Activated B cell treated with CpG ODN at 0.5 μM for 24 hours (primary cell): ENCODE measurements at regions not wholly inside any gene's neighbourhood (a gene's known extent, or its start where the extent isn't known, plus 50 kb on each side); places are given as distances from the start of the nearest gene placed in this dataset.

Experiments
- ATAC-seq: fragments of 200-7000 bp; cut with Tn5 transposase; one replicate; pipeline ENCODE4 v1.10.0; 2021; ENCODE audit warnings: low read depth, mild to moderate bottlenecking, moderate library complexity
- CTCF ChIA-PET: fragments of 350-600 bp; sonication (Branson Sonifier 250); formaldehyde crosslinking; loops from one replicate; lab custom pipeline; 2021; ENCODE audit warnings: antibody characterized with exemption; lab: Charles Lee
- POLR2A ChIA-PET: fragments of 350-600 bp; sonication (Branson Sonifier 250); formaldehyde crosslinking; loops from one replicate; lab custom pipeline; 2021; ENCODE audit warnings: antibody characterized with exemption; lab: Charles Lee
- DNase-seq: peaks from one replicate; pipeline ENCODE4 v3.0.0; 2022
- H3K27ac Mint-ChIP-seq: one replicate; pipeline ENCODE4 v1.8.0; 2020; ENCODE audit warnings: mixed read lengths
- H3K27me3 Mint-ChIP-seq: one replicate; pipeline ENCODE4 v1.8.0; 2021; ENCODE audit warnings: mixed read lengths
- H3K36me3 Mint-ChIP-seq: one replicate; pipeline ENCODE4 v1.8.0; 2021; ENCODE audit warnings: low read depth, mixed read lengths
- H3K4me1 Mint-ChIP-seq: one replicate; pipeline ENCODE4 v1.8.0; 2021; ENCODE audit warnings: mixed read lengths
- H3K4me3 Mint-ChIP-seq: one replicate; pipeline ENCODE4 v1.8.0; 2020; ENCODE audit warnings: mild to moderate bottlenecking, mixed read lengths
- H3K9me3 Mint-ChIP-seq: one replicate; pipeline ENCODE4 v1.8.0; 2020; ENCODE audit warnings: mixed read lengths
- intact Hi-C: fragments of 100-400 bp; cut with micrococcal nuclease; formaldehyde crosslinking; loops from one replicate; pipeline ENCODE4 v1.15.1; 2024
- TF ChIP-seq, protein P1 (sequence below): fragments of 200-600 bp; IDR thresholded peaks from one replicate; pipeline ENCODE4 v1.8.0; 2022; ENCODE audit warnings: antibody characterized with exemption, mild to moderate bottlenecking

GRCh38 chr15:99443056-99443756 is 122.6 kb upstream of the MEF2A start:
- no peak overlapping the region for H3K27ac Mint-ChIP-seq
- ChIA-PET CTCF (no interaction called here), POLR2A (interaction anchor here (1.0 to 1.4 kb wide), 5 partner anchors 10 to 121 kb away, joined by 3 to 6 read pairs (median 3); no protein-coding TSS in a partner anchor)
- no peaks in the 10 kb centered on the region for H3K36me3 Mint-ChIP-seq
- DNase-seq (peak; percentile 10), ATAC-seq (peak; percentile 4)
- peak overlapping the region; percentile 53 for H3K4me3 Mint-ChIP-seq
- no peaks in the 10 kb centered on the region for H3K27me3 Mint-ChIP-seq
- TF ChIP-seq, protein P1, sequence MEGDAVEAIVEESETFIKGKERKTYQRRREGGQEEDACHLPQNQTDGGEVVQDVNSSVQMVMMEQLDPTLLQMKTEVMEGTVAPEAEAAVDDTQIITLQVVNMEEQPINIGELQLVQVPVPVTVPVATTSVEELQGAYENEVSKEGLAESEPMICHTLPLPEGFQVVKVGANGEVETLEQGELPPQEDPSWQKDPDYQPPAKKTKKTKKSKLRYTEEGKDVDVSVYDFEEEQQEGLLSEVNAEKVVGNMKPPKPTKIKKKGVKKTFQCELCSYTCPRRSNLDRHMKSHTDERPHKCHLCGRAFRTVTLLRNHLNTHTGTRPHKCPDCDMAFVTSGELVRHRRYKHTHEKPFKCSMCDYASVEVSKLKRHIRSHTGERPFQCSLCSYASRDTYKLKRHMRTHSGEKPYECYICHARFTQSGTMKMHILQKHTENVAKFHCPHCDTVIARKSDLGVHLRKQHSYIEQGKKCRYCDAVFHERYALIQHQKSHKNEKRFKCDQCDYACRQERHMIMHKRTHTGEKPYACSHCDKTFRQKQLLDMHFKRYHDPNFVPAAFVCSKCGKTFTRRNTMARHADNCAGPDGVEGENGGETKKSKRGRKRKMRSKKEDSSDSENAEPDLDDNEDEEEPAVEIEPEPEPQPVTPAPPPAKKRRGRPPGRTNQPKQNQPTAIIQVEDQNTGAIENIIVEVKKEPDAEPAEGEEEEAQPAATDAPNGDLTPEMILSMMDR, result no peak
- peaks cover 44% of the 10 kb centered on the region for H3K4me1 Mint-ChIP-seq
- H3K9me3 Mint-ChIP-seq, result no peaks in the 10 kb centered on the region
- intact Hi-C loops, result loop anchor here (2.0 to 5.0 kb wide), 3 partner anchors 34 to 124 kb away; partner anchors contain the start of gene MEF2A

GRCh38 chr15:99443768-99444446 is 121.9 kb upstream of the MEF2A start:
- Mint-ChIP-seq H3K4me3 (peak overlapping the region; percentile 15), H3K36me3 (no peaks in the 10 kb centered on the region), H3K9me3 (no peaks in the 10 kb centered on the region), H3K27ac (peak overlapping the region; percentile 16), H3K27me3 (no peaks in the 10 kb centered on the region), H3K4me1 (peaks cover 47% of the 10 kb centered on the region)
- CTCF ChIA-PET, result no interaction called here
- intact Hi-C loops, result loop anchor here (2.0 to 5.0 kb wide), 3 partner anchors 33 to 123 kb away; partner anchors contain the start of gene MEF2A
- TF ChIP-seq, protein P1, result no peak
- no peak for ATAC-seq
- POLR2A ChIA-PET, result interaction anchor here (1.0 to 1.3 kb wide), 3 partner anchors 35 to 120 kb away, joined by 3 to 6 read pairs (median 3); no protein-coding TSS in a partner anchor
- peak; percentile 12 for DNase-seq

DNA sequence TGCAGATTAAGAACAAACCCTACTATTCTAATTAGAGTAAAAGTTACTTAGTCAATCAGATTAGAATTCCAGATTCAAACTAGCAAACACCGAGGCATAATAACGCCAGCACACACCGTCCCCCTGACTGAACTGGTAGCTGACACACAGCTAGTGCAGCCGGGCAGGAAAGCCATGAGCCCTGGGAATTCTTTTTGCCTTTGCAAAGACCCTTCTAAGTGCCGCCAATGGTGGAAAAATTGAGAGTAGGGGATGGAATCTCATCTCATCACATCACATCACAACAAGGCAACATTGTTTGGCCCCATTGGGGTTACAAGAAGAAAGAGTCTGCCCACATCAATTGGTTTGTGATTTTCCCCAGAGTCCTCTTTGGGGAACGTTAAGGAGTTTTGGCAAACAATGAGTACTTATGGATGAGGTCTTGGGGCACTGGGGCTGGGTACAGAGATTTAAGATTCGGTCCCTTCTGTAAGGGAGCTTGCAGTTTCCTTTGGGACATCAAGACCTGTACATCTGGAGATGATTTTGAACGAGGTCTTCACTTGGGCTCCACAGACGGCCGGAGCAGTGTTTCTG is 120.4 kb upstream of the MEF2A start:
- no peak for ATAC-seq
- CTCF ChIA-PET, result no interaction called here
- no peak for DNase-seq
- POLR2A ChIA-PET, result no interaction called here
- peaks cover 51% of the 10 kb centered on the region for H3K4me1 Mint-ChIP-seq
- H3K27me3 Mint-ChIP-seq, result no peaks in the 10 kb centered on the region
- TF ChIP-seq, protein P1, result no peak
- H3K27ac Mint-ChIP-seq, result no peak overlapping the region
- no peaks in the 10 kb centered on the region for H3K36me3 Mint-ChIP-seq
- no peaks in the 10 kb centered on the region for H3K9me3 Mint-ChIP-seq
- intact Hi-C loops, result no loop called here
- H3K4me3 Mint-ChIP-seq, result no peak overlapping the region

GRCh38 chr15:99446565-99447496 is 119.0 kb upstream of the MEF2A start:
- Mint-ChIP-seq H3K4me1 (peaks cover 59% of the 10 kb centered on the region), H3K27me3 (no peaks in the 10 kb centered on the region), H3K27ac (no peak overlapping the region), H3K9me3 (no peaks in the 10 kb centered on the region), H3K4me3 (no peak overlapping the region), H3K36me3 (no peaks in the 10 kb centered on the region)
- POLR2A ChIA-PET, result no interaction called here
- no peak for ATAC-seq
- TF ChIP-seq, protein P1, result no peak
- peak; percentile 12 for DNase-seq
- intact Hi-C loops, result no loop called here
- CTCF ChIA-PET, result no interaction called here
